Choroid plexus epithelial cell (primary cell): ENCODE measurements at regions not wholly inside any gene's neighbourhood (a gene's known extent, or its start where the extent isn't known, plus 50 kb on each side); places are given as distances from the start of the nearest gene placed in this dataset.
"Not testable (repeated sequence)": the region's sequence is repeated elsewhere in the genome, so short reads cannot be mapped to it uniquely, and the experiment has no call there.

Experiments
- DNase-seq: peaks from one replicate; pipeline ENCODE4 v3.0.0-alpha.2; 2010; ENCODE audit warnings: low read depth
- H3K4me3 ChIP-seq: 2 replicates; pipeline ENCODE4 v1.5.1; 2011; ENCODE audit warnings: low read depth, mild to moderate bottlenecking, control low read depth, low read length, moderate library complexity
- CTCF ChIP-seq: conservative IDR thresholded peaks from 2 replicates; pipeline ENCODE4 v1.5.1; 2011; ENCODE audit warnings: low read depth, mild to moderate bottlenecking, control low read depth, inconsistent platforms, low read length, moderate library complexity

DNA sequence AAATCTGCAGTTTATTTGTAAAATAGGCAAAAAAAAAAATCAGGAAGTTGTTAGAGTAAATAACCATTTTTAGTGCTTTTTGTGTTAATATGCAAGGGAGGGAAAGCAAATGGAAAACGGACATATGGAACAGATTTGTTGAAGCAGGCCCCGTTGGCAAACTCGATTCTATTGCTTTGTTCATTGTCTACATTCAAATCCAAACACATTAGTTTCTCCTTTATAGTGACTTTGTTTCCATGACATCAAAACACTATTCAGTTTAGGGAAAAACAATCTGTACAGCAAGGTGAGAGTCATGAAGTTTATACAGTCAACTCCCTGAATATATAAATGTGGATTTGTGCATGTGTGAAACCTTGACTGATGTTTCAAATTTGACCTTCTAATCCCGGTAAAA lies 142.2 kb downstream of the FAM47A start:
- no peak for DNase-seq
- H3K4me3 ChIP-seq, result no peak overlapping the region
- TF ChIP-seq CTCF, result no peak

GRCh38 chrX:33987458-33987857 lies 144.7 kb downstream of the FAM47A start:
- no peak for DNase-seq
- TF ChIP-seq CTCF, result no peak
- H3K4me3 ChIP-seq, result no peak overlapping the region

DNA sequence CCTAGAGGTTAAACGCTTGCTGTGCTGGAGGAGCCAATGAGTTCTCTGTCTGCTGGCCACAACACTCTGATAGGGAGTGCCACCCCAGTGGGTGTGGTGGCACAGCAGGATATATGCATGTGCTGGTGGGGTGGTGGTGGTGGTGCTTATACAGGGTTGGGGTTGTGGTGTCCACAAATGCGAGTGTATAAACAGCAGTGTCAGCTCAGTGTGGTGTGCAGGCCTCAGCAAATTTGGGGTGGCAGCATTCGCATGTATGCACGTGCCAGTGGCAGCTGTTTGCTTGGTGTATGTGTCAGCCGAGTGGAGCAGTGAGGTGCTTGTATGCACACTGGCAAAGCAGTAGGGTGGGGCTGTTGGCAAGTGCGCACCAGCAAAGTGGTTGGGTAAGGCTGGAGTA lies 157.4 kb downstream of the FAM47A start:
- H3K4me3 ChIP-seq, result no peak overlapping the region
- TF ChIP-seq CTCF, result no peak
- DNase-seq, result no peak

DNA sequence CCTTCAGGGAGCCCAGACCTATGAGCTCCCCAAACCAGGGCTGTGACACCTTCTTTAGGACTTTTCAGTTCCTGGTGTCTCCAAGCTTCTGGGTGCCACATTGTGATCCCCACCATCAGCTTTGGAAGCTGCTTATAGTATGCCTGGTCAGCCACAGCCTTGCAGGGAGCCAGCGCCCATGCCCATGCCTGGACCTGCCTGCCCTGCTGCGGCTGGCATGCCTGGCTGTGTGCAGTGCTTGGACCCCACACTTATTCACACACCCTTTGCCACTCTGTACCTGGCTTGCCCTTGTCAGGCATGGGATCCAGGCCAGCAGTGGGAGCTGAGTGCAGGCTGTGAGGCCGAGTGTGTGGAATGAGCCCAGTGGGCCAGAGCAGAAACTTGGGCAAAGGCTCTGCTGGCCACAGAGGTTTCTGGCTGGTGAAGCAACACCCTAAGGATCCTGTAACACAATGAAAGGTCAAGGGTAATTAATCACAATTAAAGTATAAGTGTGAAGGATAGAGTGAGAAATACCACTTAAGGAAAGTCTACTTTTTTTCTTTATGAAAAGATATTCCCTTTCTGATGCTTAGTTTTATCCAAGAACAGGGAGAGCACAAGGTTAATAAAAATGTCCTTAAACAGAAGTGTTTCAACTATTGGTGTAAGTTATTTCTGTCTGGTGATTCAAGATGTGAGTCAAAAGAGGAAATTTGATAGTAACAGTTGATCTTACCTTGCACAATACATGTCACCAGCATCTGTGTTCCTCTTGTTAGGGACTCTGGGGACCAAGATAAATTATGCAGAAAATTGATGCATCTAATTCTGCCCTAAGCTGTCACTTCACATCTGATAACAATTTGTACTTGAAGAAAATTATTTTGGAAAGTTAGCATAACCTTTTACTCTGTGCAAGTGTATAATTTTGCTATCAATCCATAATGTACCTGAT lies 161.8 kb downstream of the FAM47A start:
- no peak for DNase-seq
- no peak overlapping the region for H3K4me3 ChIP-seq
- TF ChIP-seq CTCF, result no peak

DNA sequence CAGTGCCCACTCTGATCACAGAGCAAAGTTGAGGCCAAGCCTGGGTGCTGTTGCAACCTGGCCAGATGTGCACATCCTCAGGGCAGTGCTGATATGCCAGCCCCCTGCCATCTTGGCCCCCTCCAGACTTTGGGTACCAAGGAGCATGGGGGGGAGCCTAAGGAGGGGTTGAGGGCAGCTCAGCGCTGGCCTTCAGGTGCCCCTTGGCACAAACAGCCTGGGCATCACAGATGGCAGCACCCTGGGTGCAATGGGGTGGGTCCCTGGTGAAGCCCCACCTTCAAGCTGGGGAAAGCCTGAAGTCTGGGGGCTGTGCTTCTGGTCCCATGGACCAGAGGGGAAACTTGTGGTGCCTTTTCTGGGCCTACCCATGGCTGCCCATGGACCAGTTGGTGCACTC lies 163.0 kb downstream of the FAM47A start:
- no peak overlapping the region for H3K4me3 ChIP-seq
- no peak for DNase-seq
- no peak for TF ChIP-seq CTCF

DNA sequence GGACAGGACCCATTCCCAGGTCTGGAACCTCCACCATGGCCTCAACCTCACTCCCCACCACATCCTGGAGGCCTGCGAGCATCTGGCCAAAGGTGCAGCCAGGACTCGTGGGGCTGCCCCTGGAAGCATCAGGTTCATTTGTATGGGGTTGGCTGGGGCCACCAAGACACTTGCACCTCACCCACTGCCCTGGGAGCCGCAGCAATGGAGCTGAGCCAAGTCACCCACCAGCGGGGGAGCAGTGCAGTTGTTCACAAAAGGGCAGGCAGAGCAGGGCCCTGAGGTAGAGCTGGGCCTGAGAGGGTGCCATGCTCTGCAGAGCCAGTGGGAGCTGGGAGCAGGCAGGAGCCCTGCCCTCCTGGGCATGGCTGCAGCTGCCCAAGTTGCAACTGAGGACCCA lies 163.5 kb downstream of the FAM47A start:
- no peak for TF ChIP-seq CTCF
- H3K4me3 ChIP-seq, result no peak overlapping the region
- DNase-seq, result no peak

DNA sequence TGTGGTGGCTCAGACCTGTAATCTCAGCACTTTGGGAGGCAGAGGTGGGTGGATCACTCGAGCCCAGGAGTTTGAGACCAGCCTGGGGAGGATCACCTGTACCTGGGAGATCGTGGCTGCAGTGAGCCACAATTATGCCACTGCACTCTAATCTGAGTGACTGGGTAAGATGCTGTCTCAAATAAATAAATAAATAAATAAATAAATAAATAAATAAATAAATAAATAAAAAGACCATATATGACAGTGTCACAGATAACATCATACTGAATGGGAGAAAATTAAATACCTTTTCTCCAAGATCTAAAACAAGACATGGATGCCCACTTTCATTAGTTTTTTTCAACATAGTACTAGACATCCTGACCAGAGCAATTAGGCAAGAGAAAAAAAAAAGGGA lies 182.8 kb downstream of the FAM47A start:
- no peak for TF ChIP-seq CTCF
- H3K4me3 ChIP-seq, result no peak overlapping the region
- DNase-seq, result no peak

DNA sequence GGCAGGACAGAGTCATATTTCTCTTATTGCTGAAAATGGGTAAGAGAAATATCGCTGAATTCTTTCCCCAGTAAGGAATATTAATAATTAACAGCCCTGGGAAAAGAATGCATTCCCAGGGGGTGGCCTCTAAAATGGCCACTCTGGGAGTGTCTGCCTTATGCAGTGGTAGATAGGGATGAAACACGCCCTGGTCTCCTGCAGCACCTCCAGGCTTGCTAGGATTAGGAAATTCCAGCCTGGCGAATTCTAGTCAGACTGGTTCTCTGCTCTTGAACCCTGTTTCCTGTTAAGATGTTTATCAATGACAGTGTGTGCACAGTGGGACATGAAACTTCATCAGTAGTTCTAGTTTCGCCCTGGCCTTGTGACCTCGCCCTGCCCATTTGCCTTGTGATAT lies 205.9 kb downstream of the FAM47A start:
- not testable (repeated sequence) for DNase-seq, H3K4me3 ChIP-seq
